ENCODE measurements at regions not wholly inside any gene's neighbourhood (a gene's known extent, or its start where the extent isn't known, plus 50 kb on each side); places are given as distances from the start of the nearest gene placed in this dataset.

GRCh38 chr10:22852712-22853353 lies 75.0 kb upstream of the ARMC3 start:
- Histone ChIP-seq H3K4me3 (no peak overlapping the region), H3K9me3 (replicated peaks) (no peaks in the 10 kb centered on the region), H3K4me1 (peaks cover 39% of the 10 kb centered on the region), H3K36me3 (no peaks in the 10 kb centered on the region), H3K27me3 (ENCODE audit: low read depth) (no peaks in the 10 kb centered on the region), H3K27ac (replicated peaks) (no peak overlapping the region)
- DNase-seq = no peak
- intact Hi-C loops (cut with micrococcal nuclease) = no loop called here
- TF ChIP-seq CTCF (IDR thresholded peaks at IDR 0.05; ENCODE audit: borderline replicate concordance) = no peak

- Histone ChIP-seq H3K36me3 (no peaks in the 10 kb centered on the region), H3K27ac (replicated peaks) (no peak overlapping the region), H3K27me3 (ENCODE audit: low read depth) (no peaks in the 10 kb centered on the region), H3K4me1 (peaks cover 39% of the 10 kb centered on the region), H3K4me3 (no peak overlapping the region), H3K9me3 (replicated peaks) (no peaks in the 10 kb centered on the region)
- intact Hi-C loops (cut with micrococcal nuclease) = no loop called here
- no peak for TF ChIP-seq CTCF (IDR thresholded peaks at IDR 0.05; ENCODE audit: borderline replicate concordance)
- no peak for DNase-seq
Observed at GRCh38 chr10:22851865-22852239, 76.0 kb upstream of the ARMC3 start.

- no peak for TF ChIP-seq CTCF (IDR thresholded peaks at IDR 0.05; ENCODE audit: borderline replicate concordance)
- peaks cover 39% of the 10 kb centered on the region for H3K4me1 ChIP-seq
- no peaks in the 10 kb centered on the region for H3K27me3 ChIP-seq (ENCODE audit: low read depth)
- H3K9me3 ChIP-seq (replicated peaks) = no peaks in the 10 kb centered on the region
- DNase-seq = no peak
- no peaks in the 10 kb centered on the region for H3K36me3 ChIP-seq
- H3K4me3 ChIP-seq = no peak overlapping the region
- H3K27ac ChIP-seq (replicated peaks) = peak overlapping the region; percentile 89
- intact Hi-C loops (cut with micrococcal nuclease) = no loop called here
Observed at GRCh38 chr10:22850541-22850940, 77.3 kb upstream of the ARMC3 start.

- no peak for TF ChIP-seq CTCF (IDR thresholded peaks at IDR 0.05; ENCODE audit: borderline replicate concordance)
- peaks cover 27% of the 10 kb centered on the region for H3K4me1 ChIP-seq
- H3K4me3 ChIP-seq = peak overlapping the region; percentile 43
- intact Hi-C loops (cut with micrococcal nuclease) = no loop called here
- H3K27me3 ChIP-seq (ENCODE audit: low read depth) = no peaks in the 10 kb centered on the region
- peak overlapping the region; percentile 89 for H3K27ac ChIP-seq (replicated peaks)
- no peaks in the 10 kb centered on the region for H3K9me3 ChIP-seq (replicated peaks)
- H3K36me3 ChIP-seq = no peaks in the 10 kb centered on the region
- DNase-seq = peak; percentile 89
Observed at GRCh38 chr10:22849077-22849805, 78.6 kb upstream of the ARMC3 start.

- intact Hi-C loops (cut with micrococcal nuclease) = no loop called here
- Histone ChIP-seq H3K36me3 (no peaks in the 10 kb centered on the region), H3K4me1 (peaks cover 25% of the 10 kb centered on the region), H3K9me3 (replicated peaks) (no peaks in the 10 kb centered on the region), H3K27me3 (ENCODE audit: low read depth) (no peaks in the 10 kb centered on the region), H3K27ac (replicated peaks) (peak overlapping the region; percentile 89), H3K4me3 (no peak overlapping the region)
- TF ChIP-seq CTCF (IDR thresholded peaks at IDR 0.05; ENCODE audit: borderline replicate concordance) = no peak
- DNase-seq = no peak
Observed at GRCh38 chr10:22848509-22848908, 79.3 kb upstream of the ARMC3 start.

Measured in left ventricle myocardium inferior (tissue), 1 donor.